HepG2 (cell line): ENCODE measurements at regions not wholly inside any gene's neighbourhood (a gene's known extent, or its start where the extent isn't known, plus 50 kb on each side); places are given as distances from the start of the nearest gene placed in this dataset.
A peak's percentile ranks its signal among the peaks of the same experiment; 100 is the strongest.

ENCODE experiments used
- CCDC6 ChIP-seq: sonication (generic); formaldehyde crosslinking; IDR thresholded peaks from 2 replicates; pipeline ENCODE4 v1.8.1; 2022; ENCODE audit warnings: mild to moderate bottlenecking, missing genetic modification reagents, moderate library complexity
- CENPT ChIP-seq: sonication (generic); formaldehyde crosslinking; IDR thresholded peaks from 2 replicates; pipeline ENCODE4 v1.8.0; 2022; ENCODE audit warnings: low read depth, mild to moderate bottlenecking, moderate library complexity, missing genetic modification reagents
- IRX3 ChIP-seq: sonication (generic); formaldehyde crosslinking; IDR thresholded peaks from 2 replicates; pipeline ENCODE4 v1.8.1; 2023; ENCODE audit warnings: mild to moderate bottlenecking, low read depth, missing genetic modification reagents, borderline replicate concordance
- JUNB ChIP-seq: sonication (generic); formaldehyde crosslinking; IDR thresholded peaks from 2 replicates; pipeline ENCODE4 v1.8.0; 2022; ENCODE audit warnings: missing genetic modification reagents, mild to moderate bottlenecking, borderline replicate concordance
- KDM5A ChIP-seq: fragments of 200-600 bp; sonication (generic); IDR thresholded peaks from 2 replicates; pipeline ENCODE4 v1.7.0; 2018; ENCODE audit warnings: antibody characterized with exemption, mild to moderate bottlenecking, low read length, borderline replicate concordance
- KLF16 ChIP-seq, 2 experiments: sonication (generic) in 1 of 2; formaldehyde crosslinking in 1 of 2; IDR thresholded peaks; 2 replicates each; pipeline versions ENCODE4 v1.6.1 to v1.8.0; 2016 to 2023; ENCODE audit warnings: missing genetic modification reagents in 2 of 2, missing compliant biosample characterization in 1 of 2
- KLF9 ChIP-seq: IDR thresholded peaks from 2 replicates; pipeline ENCODE4 v1.6.1; 2016; ENCODE audit warnings: low read depth
- MIER3 ChIP-seq: IDR thresholded peaks from 2 replicates; pipeline ENCODE4 v1.6.1; 2016; ENCODE audit warnings: missing compliant biosample characterization, borderline replicate concordance
- NFE2 ChIP-seq: sonication (generic); formaldehyde crosslinking; IDR thresholded peaks from 2 replicates; pipeline ENCODE4 v1.4.0; 2020; ENCODE audit warnings: missing genetic modification reagents
- PAF1 ChIP-seq: IDR thresholded peaks from 2 replicates; pipeline ENCODE4 v1.6.1; 2016; ENCODE audit warnings: missing genetic modification reagents, missing compliant biosample characterization
- PCBP2 ChIP-seq: fragments of 200-400 bp; formaldehyde crosslinking; optimal IDR thresholded peaks from 2 replicates; pipeline ENCODE3; 2018; ENCODE audit warnings: low read length, low read depth; ENCODE audit not compliant: poor library complexity, severe bottlenecking
- RNF219 ChIP-seq: sonication (generic); formaldehyde crosslinking; IDR thresholded peaks from 2 replicates; pipeline ENCODE4 v1.5.0; 2020; ENCODE audit warnings: mild to moderate bottlenecking, missing genetic modification reagents
- SRSF4 ChIP-seq: fragments of 200-400 bp; formaldehyde crosslinking; IDR thresholded peaks from one replicate; pipeline ENCODE4 v1.6.1; 2018; ENCODE audit warnings: mild to moderate bottlenecking, low read depth, low read length, moderate library complexity; ENCODE audit not compliant: poor library complexity, severe bottlenecking
- TAF1 ChIP-seq: sonication (generic); formaldehyde crosslinking; IDR thresholded peaks from 2 replicates; pipeline ENCODE4 v1.4.0; 2020; ENCODE audit warnings: missing genetic modification reagents
- TBP ChIP-seq: sonication (generic); formaldehyde crosslinking; IDR thresholded peaks from 2 replicates; pipeline ENCODE4 v1.5.0; 2020; ENCODE audit warnings: missing genetic modification reagents
- TEAD3 ChIP-seq: optimal IDR thresholded peaks from 2 replicates; pipeline ENCODE3; 2016; ENCODE audit warnings: borderline replicate concordance
- TP53 ChIP-seq: sonication (generic); formaldehyde crosslinking; conservative IDR thresholded peaks from 2 replicates; pipeline ENCODE4 v1.4.0; 2020; ENCODE audit warnings: missing genetic modification reagents
- ZBTB42 ChIP-seq: sonication (generic); formaldehyde crosslinking; IDR thresholded peaks from 2 replicates; pipeline ENCODE4 v1.5.0; 2020; ENCODE audit warnings: mild to moderate bottlenecking, missing genetic modification reagents
- ZKSCAN5 ChIP-seq: sonication (generic); formaldehyde crosslinking; IDR thresholded peaks from 2 replicates; pipeline ENCODE4 v1.5.1; 2020; ENCODE audit warnings: mild to moderate bottlenecking, missing genetic modification reagents
- ZNF136 ChIP-seq: sonication (generic); formaldehyde crosslinking; IDR thresholded peaks from 2 replicates; pipeline ENCODE4 v1.8.1; 2022; ENCODE audit warnings: low read depth, mild to moderate bottlenecking, moderate library complexity, missing genetic modification reagents
- ZNF232 ChIP-seq: sonication (generic); formaldehyde crosslinking; IDR thresholded peaks from 2 replicates; pipeline ENCODE4 v1.4.0; 2020; ENCODE audit warnings: missing genetic modification reagents, borderline replicate concordance
- ZNF333 ChIP-seq: sonication (generic); formaldehyde crosslinking; IDR thresholded peaks from 2 replicates; pipeline ENCODE4 v1.4.0; 2020; ENCODE audit warnings: mild to moderate bottlenecking, missing genetic modification reagents, borderline replicate concordance
- ZNF501 ChIP-seq: sonication (generic); formaldehyde crosslinking; IDR thresholded peaks from 2 replicates; pipeline ENCODE4 v1.5.1; 2020; ENCODE audit warnings: mild to moderate bottlenecking, moderate library complexity, missing genetic modification reagents
- ZNF557 ChIP-seq: sonication (generic); formaldehyde crosslinking; IDR thresholded peaks from 2 replicates; pipeline ENCODE4 v1.4.0; 2020; ENCODE audit warnings: missing genetic modification reagents
- ZNF605 ChIP-seq: sonication (generic); formaldehyde crosslinking; IDR thresholded peaks from 2 replicates; pipeline ENCODE4 v1.8.0; 2022; ENCODE audit warnings: mild to moderate bottlenecking, missing genetic modification reagents
- ZNF670 ChIP-seq: sonication (generic); formaldehyde crosslinking; IDR thresholded peaks from 2 replicates; pipeline ENCODE4 v1.8.0; 2022; ENCODE audit warnings: mild to moderate bottlenecking, missing genetic modification reagents, borderline replicate concordance
- TF ChIP-seq, protein P1 (sequence below): sonication (generic); formaldehyde crosslinking; IDR thresholded peaks from 2 replicates; pipeline ENCODE4 v1.4.0; 2020; ENCODE audit warnings: mild to moderate bottlenecking, low read depth, missing genetic modification reagents
- TF ChIP-seq, protein P2 (sequence below): sonication (generic); formaldehyde crosslinking; IDR thresholded peaks from 2 replicates; pipeline ENCODE4 v1.8.1; 2023; ENCODE audit warnings: mild to moderate bottlenecking, missing genetic modification reagents, borderline replicate concordance
- TF ChIP-seq, protein P3 (sequence below): sonication (generic); formaldehyde crosslinking; IDR thresholded peaks from 2 replicates; pipeline ENCODE4 v1.4.0; 2020; ENCODE audit warnings: missing genetic modification reagents

DNA sequence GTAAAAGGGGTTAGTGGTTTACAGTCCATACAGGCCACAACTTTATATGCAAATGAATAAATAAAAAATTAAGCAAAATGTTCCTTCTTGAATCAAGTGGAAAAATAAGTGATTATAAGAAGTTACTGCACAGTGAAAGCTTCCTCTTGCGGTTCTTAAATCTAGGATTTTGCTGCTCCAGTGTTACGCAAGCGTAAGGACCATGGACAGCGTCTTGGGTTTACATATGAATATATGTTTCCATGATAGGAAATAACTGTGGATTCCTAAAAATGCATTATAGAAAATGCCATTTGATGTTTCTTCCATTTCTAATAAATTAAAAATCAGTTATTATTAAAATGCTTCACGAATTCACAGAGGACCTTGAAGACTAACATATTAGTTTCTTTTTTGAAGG, 176.6 kb upstream of the POU3F2 start (continued):
- TF ChIP-seq, protein P1, sequence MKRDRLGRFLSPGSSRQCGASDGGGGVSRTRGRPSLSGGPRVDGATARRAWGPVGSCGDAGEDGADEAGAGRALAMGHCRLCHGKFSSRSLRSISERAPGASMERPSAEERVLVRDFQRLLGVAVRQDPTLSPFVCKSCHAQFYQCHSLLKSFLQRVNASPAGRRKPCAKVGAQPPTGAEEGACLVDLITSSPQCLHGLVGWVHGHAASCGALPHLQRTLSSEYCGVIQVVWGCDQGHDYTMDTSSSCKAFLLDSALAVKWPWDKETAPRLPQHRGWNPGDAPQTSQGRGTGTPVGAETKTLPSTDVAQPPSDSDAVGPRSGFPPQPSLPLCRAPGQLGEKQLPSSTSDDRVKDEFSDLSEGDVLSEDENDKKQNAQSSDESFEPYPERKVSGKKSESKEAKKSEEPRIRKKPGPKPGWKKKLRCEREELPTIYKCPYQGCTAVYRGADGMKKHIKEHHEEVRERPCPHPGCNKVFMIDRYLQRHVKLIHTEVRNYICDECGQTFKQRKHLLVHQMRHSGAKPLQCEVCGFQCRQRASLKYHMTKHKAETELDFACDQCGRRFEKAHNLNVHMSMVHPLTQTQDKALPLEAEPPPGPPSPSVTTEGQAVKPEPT (CRISPR knock-in tag) = no peak
- no peak for TF ChIP-seq ZNF501
- TF ChIP-seq ZNF136 = no peak
- TF ChIP-seq, protein P2, sequence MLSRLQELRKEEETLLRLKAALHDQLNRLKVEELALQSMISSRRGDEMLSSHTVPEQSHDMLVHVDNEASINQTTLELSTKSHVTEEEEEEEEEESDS (CRISPR knock-in tag) = no peak
- TF ChIP-seq TAF1 (CRISPR knock-in tag) = no peak
- TF ChIP-seq TBP (CRISPR knock-in tag) = no peak
- no peak for TF ChIP-seq RNF219 (CRISPR knock-in tag)
- TF ChIP-seq TEAD3 (CRISPR knock-in tag) = no peak
- no peak for TF ChIP-seq KDM5A
- TF ChIP-seq ZNF333 (CRISPR knock-in tag) = no peak
- TF ChIP-seq PAF1 (CRISPR knock-in tag) = no peak
- no peak for TF ChIP-seq TP53
- TF ChIP-seq ZNF232 (CRISPR knock-in tag) = no peak
- TF ChIP-seq, protein P3, sequence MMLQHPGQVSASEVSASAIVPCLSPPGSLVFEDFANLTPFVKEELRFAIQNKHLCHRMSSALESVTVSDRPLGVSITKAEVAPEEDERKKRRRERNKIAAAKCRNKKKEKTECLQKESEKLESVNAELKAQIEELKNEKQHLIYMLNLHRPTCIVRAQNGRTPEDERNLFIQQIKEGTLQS (CRISPR knock-in tag) = no peak
- TF ChIP-seq ZNF557 (CRISPR knock-in tag) = no peak
- TF ChIP-seq JUNB = no peak
- no peak for TF ChIP-seq IRX3 (CRISPR knock-in tag)
- TF ChIP-seq ZBTB42 (CRISPR knock-in tag) = no peak
- TF ChIP-seq CENPT (CRISPR knock-in tag) = no peak
- TF ChIP-seq ZNF670 = no peak
- TF ChIP-seq SRSF4 = no peak
- no peak for TF ChIP-seq ZKSCAN5 (CRISPR knock-in tag)
- TF ChIP-seq MIER3 = 0 out of 2 replicates have a peak, but pooled peaks have one; percentile 25
- TF ChIP-seq CCDC6 = no peak
- TF ChIP-seq PCBP2 = no peak
- 0 out of 2 replicates have a peak, but pooled peaks have one; percentile 48 for TF ChIP-seq KLF9 (CRISPR knock-in tag)
- no peak for TF ChIP-seq NFE2 (CRISPR knock-in tag)
- 0 out of 4 replicates have a peak, but pooled peaks of 1 of the 2 experiments have one; percentile 41 for TF ChIP-seq KLF16 (CRISPR knock-in tag; IDR thresholded peaks at IDR 0.05)
- TF ChIP-seq ZNF605 = no peak
